ENCODE measurements at regions not wholly inside any gene's neighbourhood (a gene's known extent, or its start where the extent isn't known, plus 50 kb on each side); places are given as distances from the start of the nearest gene placed in this dataset.

GRCh38 chr14:51351997-51352396, 112.0 kb downstream of the TMX1 start:
- no peaks in the 10 kb centered on the region for H3K36me3 ChIP-seq (ENCODE audit: low read length)
- H2AFZ ChIP-seq (ENCODE audit: low read depth, low read length, severe bottlenecking) = no peak overlapping the region

DNA sequence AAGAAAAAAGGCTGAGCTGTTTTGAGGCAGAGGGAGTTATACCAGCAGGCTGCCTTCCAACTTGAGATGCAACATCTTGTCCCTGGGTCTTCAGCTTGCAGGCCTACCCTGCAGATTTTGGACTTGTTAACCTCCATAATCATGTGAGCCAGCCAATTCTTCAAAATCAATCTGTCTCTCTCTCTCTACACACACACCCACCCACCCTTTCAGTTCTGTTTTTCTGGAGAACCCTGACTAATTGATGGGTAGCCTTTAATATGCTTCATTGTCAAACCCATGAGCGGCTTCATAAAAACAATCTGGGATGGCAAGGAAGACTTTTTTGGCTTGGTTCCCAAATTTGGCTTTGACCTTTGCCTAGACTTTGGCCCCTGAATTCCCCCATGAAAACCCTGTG, 113.9 kb downstream of the TMX1 start:
- Histone ChIP-seq H3K27ac (ENCODE audit: low read depth, low read length) (no peak overlapping the region), H3K36me3 (ENCODE audit: low read length) (no peaks in the 10 kb centered on the region), H3K9ac (ENCODE audit: low read length) (no peak overlapping the region), H3K79me2 (ENCODE audit: insufficient read depth, low read length) (no peaks in the 10 kb centered on the region), H3F3A (ENCODE audit: insufficient read depth) (no peaks in the 10 kb centered on the region), H3K9me2 (replicated peaks; ENCODE audit: insufficient read depth, low read length) (0 out of 2 replicates have a peak, but pooled peaks cover 5% of the 10 kb centered on the region), H4K20me1 (ENCODE audit: low read depth, low read length) (no peaks in the 10 kb centered on the region), H3K9me3 (ENCODE audit: insufficient read depth, low read length) (no peaks in the 10 kb centered on the region), H3K4me3 (ENCODE audit: insufficient read depth, low read length, poor library complexity, severe bottlenecking) (no peak overlapping the region), H3K27me3 (ENCODE audit: low read length) (no peaks in the 10 kb centered on the region), H2AFZ (ENCODE audit: low read depth, low read length, severe bottlenecking) (no peak overlapping the region), H3K4me2 (ENCODE audit: low read depth, low read length, poor library complexity, severe bottlenecking) (no peak overlapping the region)
- TF ChIP-seq, protein P1, sequence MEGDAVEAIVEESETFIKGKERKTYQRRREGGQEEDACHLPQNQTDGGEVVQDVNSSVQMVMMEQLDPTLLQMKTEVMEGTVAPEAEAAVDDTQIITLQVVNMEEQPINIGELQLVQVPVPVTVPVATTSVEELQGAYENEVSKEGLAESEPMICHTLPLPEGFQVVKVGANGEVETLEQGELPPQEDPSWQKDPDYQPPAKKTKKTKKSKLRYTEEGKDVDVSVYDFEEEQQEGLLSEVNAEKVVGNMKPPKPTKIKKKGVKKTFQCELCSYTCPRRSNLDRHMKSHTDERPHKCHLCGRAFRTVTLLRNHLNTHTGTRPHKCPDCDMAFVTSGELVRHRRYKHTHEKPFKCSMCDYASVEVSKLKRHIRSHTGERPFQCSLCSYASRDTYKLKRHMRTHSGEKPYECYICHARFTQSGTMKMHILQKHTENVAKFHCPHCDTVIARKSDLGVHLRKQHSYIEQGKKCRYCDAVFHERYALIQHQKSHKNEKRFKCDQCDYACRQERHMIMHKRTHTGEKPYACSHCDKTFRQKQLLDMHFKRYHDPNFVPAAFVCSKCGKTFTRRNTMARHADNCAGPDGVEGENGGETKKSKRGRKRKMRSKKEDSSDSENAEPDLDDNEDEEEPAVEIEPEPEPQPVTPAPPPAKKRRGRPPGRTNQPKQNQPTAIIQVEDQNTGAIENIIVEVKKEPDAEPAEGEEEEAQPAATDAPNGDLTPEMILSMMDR (IDR thresholded peaks at IDR 0.05; ENCODE audit: insufficient read depth, low read length, poor library complexity, severe bottlenecking) = no peak
- no peak for TF ChIP-seq EZH2phosphoT487 (conservative IDR thresholded peaks at IDR 0.05; ENCODE audit: low read length)

More at GRCh38 chr14:51351997-51352396, 112.0 kb downstream of the TMX1 start:
- Histone ChIP-seq H3K4me2 (ENCODE audit: low read depth, low read length, poor library complexity, severe bottlenecking) (no peak overlapping the region), H3K27me3 (ENCODE audit: low read length) (no peaks in the 10 kb centered on the region), H3K9me3 (ENCODE audit: insufficient read depth, low read length) (no peaks in the 10 kb centered on the region), H3K27ac (ENCODE audit: low read depth, low read length) (no peak overlapping the region), H4K20me1 (ENCODE audit: low read depth, low read length) (no peaks in the 10 kb centered on the region), H3K4me3 (ENCODE audit: insufficient read depth, low read length, poor library complexity, severe bottlenecking) (no peak overlapping the region), H3K9me2 (replicated peaks; ENCODE audit: insufficient read depth, low read length) (0 out of 2 replicates have a peak, but pooled peaks cover 5% of the 10 kb centered on the region), H3F3A (ENCODE audit: insufficient read depth) (no peaks in the 10 kb centered on the region), H3K9ac (ENCODE audit: low read length) (no peak overlapping the region), H3K79me2 (ENCODE audit: insufficient read depth, low read length) (no peaks in the 10 kb centered on the region)
- TF ChIP-seq EZH2phosphoT487 (conservative IDR thresholded peaks at IDR 0.05; ENCODE audit: low read length) = no peak
- TF ChIP-seq, protein P1 (IDR thresholded peaks at IDR 0.05; ENCODE audit: insufficient read depth, low read length, poor library complexity, severe bottlenecking) = no peak

DNA sequence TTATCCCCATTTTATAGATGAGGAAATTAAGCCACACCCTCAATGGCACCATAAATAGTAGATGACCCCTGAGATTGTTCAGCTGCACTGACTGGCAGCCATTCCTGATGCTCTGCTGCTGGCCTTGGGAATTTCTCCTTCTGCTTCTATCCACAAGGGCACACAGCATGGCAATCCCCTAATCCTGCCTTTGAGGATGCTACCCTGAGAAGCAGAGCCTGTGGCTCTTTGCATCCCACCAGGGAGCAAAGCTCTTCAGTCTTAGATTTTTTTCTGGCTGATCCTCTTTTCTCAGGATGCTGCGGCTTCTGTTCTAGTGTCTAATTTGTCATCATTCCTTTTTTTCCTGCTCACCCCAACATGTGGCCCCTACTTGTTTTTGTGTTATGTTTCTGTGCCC, 114.8 kb downstream of the TMX1 start:
- Histone ChIP-seq H3K9me2 (replicated peaks; ENCODE audit: insufficient read depth, low read length) (no peaks in the 10 kb centered on the region), H3K27me3 (ENCODE audit: low read length) (no peaks in the 10 kb centered on the region), H3K4me2 (ENCODE audit: low read depth, low read length, poor library complexity, severe bottlenecking) (no peak overlapping the region), H3K27ac (ENCODE audit: low read depth, low read length) (no peak overlapping the region), H3K79me2 (ENCODE audit: insufficient read depth, low read length) (no peaks in the 10 kb centered on the region), H3K36me3 (ENCODE audit: low read length) (no peaks in the 10 kb centered on the region), H3K9ac (ENCODE audit: low read length) (no peak overlapping the region), H3K4me3 (ENCODE audit: insufficient read depth, low read length, poor library complexity, severe bottlenecking) (no peak overlapping the region), H3K9me3 (ENCODE audit: insufficient read depth, low read length) (no peaks in the 10 kb centered on the region), H3F3A (ENCODE audit: insufficient read depth) (no peaks in the 10 kb centered on the region), H2AFZ (ENCODE audit: low read depth, low read length, severe bottlenecking) (no peak overlapping the region), H4K20me1 (ENCODE audit: low read depth, low read length) (no peaks in the 10 kb centered on the region)
- TF ChIP-seq, protein P1 (IDR thresholded peaks at IDR 0.05; ENCODE audit: insufficient read depth, low read length, poor library complexity, severe bottlenecking) = no peak
- no peak for TF ChIP-seq EZH2phosphoT487 (conservative IDR thresholded peaks at IDR 0.05; ENCODE audit: low read length)
